Uterus (tissue), 2 donors: ENCODE measurements at regions not wholly inside any gene's neighbourhood (a gene's known extent, or its start where the extent isn't known, plus 50 kb on each side); places are given as distances from the start of the nearest gene placed in this dataset.

Source experiments
- CTCF ChIP-seq, 4 experiments: fragments of 200-600 bp in 2 of 4; fragments of 450-650 bp in 2 of 4; sonication (generic) in 2 of 4; IDR thresholded peaks; one replicate each; pipeline ENCODE4 v1.5.1; 2016 to 2019; ENCODE audit warnings: antibody characterized with exemption in 4 of 4, mild to moderate bottlenecking in 2 of 4, moderate library complexity in 1 of 4
- POLR2A ChIP-seq, 2 donors: fragments of 450-650 bp; IDR thresholded peaks; one replicate each; pipeline ENCODE4 v1.6.1; 2016; ENCODE audit warnings: antibody characterized with exemption in 2 of 2, mild to moderate bottlenecking in 1 of 2, moderate library complexity in 1 of 2

GRCh38 chr3:115212615-115213014 lies 65.5 kb upstream of the ZBTB20 start:
- TF ChIP-seq POLR2A (IDR thresholded peaks at IDR 0.05) (no peak), CTCF (IDR thresholded peaks at IDR 0.05) (no peak)
